ENCODE measurements at regions not wholly inside any gene's neighbourhood (a gene's known extent, or its start where the extent isn't known, plus 50 kb on each side); places are given as distances from the start of the nearest gene placed in this dataset.

GRCh38 chr5:145129797-145130196 lies 705.3 kb downstream of the PRELID2 start:
- no peaks in the 10 kb centered on the region for H3K4me1 ChIP-seq (ENCODE audit: insufficient read depth, low read length)
- intact Hi-C loops (cut with micrococcal nuclease; ENCODE audit: unreplicated experiment), result no loop called here
- FAIRE-seq (no peak), DNase-seq (ENCODE audit: low spot score) (no peak), ATAC-seq (no peak)
- POLR2A ChIA-PET, result no interaction called here
- CTCF ChIA-PET (ENCODE audit: low intra/inter-chr PET ratio, low total read pairs), result no interaction called here
- in situ Hi-C loops (cut with HindIII; ENCODE audit: extremely low pct_ligation_motif_present, low pct_unique_long_range_greater_than_20kb), result no loop called here
- no peaks in the 10 kb centered on the region for H3K79me2 ChIP-seq (ENCODE audit: insufficient read depth, low read length)
- no peak overlapping the region for H3K4me3 ChIP-seq (replicated peaks in 1 of 3; ENCODE audit: insufficient read depth in 1 of 3, low read depth in 2 of 3, low read length in 3 of 3)
- H3K27me3 ChIP-seq (ENCODE audit: control insufficient read depth in 1 of 2, insufficient read depth in 2 of 2, low read length in 2 of 2), result no peaks in the 10 kb centered on the region
- H2AFZ ChIP-seq (ENCODE audit: low read length), result no peak overlapping the region
- no peak overlapping the region for H3K4me2 ChIP-seq (ENCODE audit: low read depth, low read length)
- no peaks in the 10 kb centered on the region for H4K20me1 ChIP-seq (ENCODE audit: insufficient read depth, low read length)
- no peak overlapping the region for H3K9ac ChIP-seq (ENCODE audit: insufficient read depth, low read depth, low read length)
- no TSS peak for BruUV-seq (replicated peaks)
- no peaks in the 10 kb centered on the region for H3K36me3 ChIP-seq (replicated peaks in 1 of 2; ENCODE audit: control insufficient read depth in 1 of 2, insufficient read depth in 2 of 2, low read length in 2 of 2)
- under 1% methylated on average over 5 of the region's 5 CpGs for whole genome bisulfite sequencing (ENCODE audit: low lambda C conversion rate)
- H3K9me3 ChIP-seq (ENCODE audit: low read length), result no peaks in the 10 kb centered on the region
- H3K27ac ChIP-seq (ENCODE audit: extremely low read length, insufficient read depth, low read length), result no peak overlapping the region
- no peak for TF ChIP-seq ZNF737 (CRISPR knock-in tag; IDR thresholded peaks at IDR 0.05; ENCODE audit: borderline replicate concordance)
- TF ChIP-seq CEBPB (IDR thresholded peaks at IDR 0.05; ENCODE audit: borderline replicate concordance, low read depth, low read length), result peak; percentile 38; the same call in 1 of the 2 replicates

- CTCF ChIA-PET (ENCODE audit: low intra/inter-chr PET ratio, low total read pairs), result no interaction called here
- no peaks in the 10 kb centered on the region for H3K79me2 ChIP-seq (ENCODE audit: insufficient read depth, low read length)
- no peak overlapping the region for H2AFZ ChIP-seq (ENCODE audit: low read length)
- POLR2A ChIA-PET, result no interaction called here
- H3K27me3 ChIP-seq (ENCODE audit: control insufficient read depth in 1 of 2, insufficient read depth in 2 of 2, low read length in 2 of 2), result no peaks in the 10 kb centered on the region
- intact Hi-C loops (cut with micrococcal nuclease; ENCODE audit: unreplicated experiment) (no loop called here), in situ Hi-C loops (cut with HindIII; ENCODE audit: extremely low pct_ligation_motif_present, low pct_unique_long_range_greater_than_20kb) (no loop called here)
- no peak overlapping the region for H3K27ac ChIP-seq (ENCODE audit: extremely low read length, insufficient read depth, low read length)
- H3K9me3 ChIP-seq (ENCODE audit: low read length), result no peaks in the 10 kb centered on the region
- DNase-seq (ENCODE audit: low spot score) (no peak), FAIRE-seq (no peak), ATAC-seq (no peak)
- no peaks in the 10 kb centered on the region for H3K4me1 ChIP-seq (ENCODE audit: insufficient read depth, low read length)
- 0% methylated on average over 3 of the region's 3 CpGs for WGBS (ENCODE audit: low lambda C conversion rate)
- no peaks in the 10 kb centered on the region for H3K36me3 ChIP-seq (replicated peaks in 1 of 2; ENCODE audit: control insufficient read depth in 1 of 2, insufficient read depth in 2 of 2, low read length in 2 of 2)
- no peak overlapping the region for H3K4me3 ChIP-seq (replicated peaks in 1 of 3; ENCODE audit: insufficient read depth in 1 of 3, low read depth in 2 of 3, low read length in 3 of 3)
- H3K4me2 ChIP-seq (ENCODE audit: low read depth, low read length), result no peak overlapping the region
- no TSS peak for BruUV-seq (replicated peaks)
- no peaks in the 10 kb centered on the region for H4K20me1 ChIP-seq (ENCODE audit: insufficient read depth, low read length)
- H3K9ac ChIP-seq (ENCODE audit: insufficient read depth, low read depth, low read length), result no peak overlapping the region
- TF ChIP-seq SP140L (CRISPR knock-in tag; IDR thresholded peaks at IDR 0.05; ENCODE audit: borderline replicate concordance) (no peak), HOXA7 (CRISPR knock-in tag; IDR thresholded peaks at IDR 0.05) (no peak), ATAD3A (CRISPR knock-in tag; IDR thresholded peaks at IDR 0.05) (no peak), ZBTB7B (CRISPR knock-in tag; IDR thresholded peaks at IDR 0.05) (no peak)
Measured at GRCh38 chr5:145124806-145125205, 710.3 kb downstream of the PRELID2 start.

Measured in HepG2 (cell line).